GM19240 (cell line): ENCODE measurements at regions not wholly inside any gene's neighbourhood (a gene's known extent, or its start where the extent isn't known, plus 50 kb on each side); places are given as distances from the start of the nearest gene placed in this dataset.

Experiments used
- DNase-seq: peaks from one replicate; pipeline ENCODE4 v3.0.0; 2011; ENCODE audit warnings: low spot score; ENCODE audit not compliant: insufficient read length

DNA sequence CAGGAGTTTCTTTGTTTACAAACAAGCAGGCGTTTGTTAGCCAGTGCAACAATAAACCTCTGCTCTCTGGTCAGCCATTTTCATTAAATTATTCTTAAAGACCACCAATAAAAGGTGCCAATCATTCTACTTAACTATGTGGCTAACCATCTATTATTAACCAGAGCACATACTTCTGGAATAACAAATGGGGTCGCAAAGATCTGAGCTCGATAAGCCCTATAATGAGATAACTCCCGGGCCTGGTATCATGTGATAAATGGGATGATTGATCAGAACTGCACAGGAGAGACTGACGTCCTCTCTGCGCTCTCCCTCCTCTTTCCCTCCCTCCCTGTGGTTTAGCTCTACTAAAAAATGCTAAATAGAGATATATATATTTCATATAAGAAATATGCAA is 488.2 kb downstream of the NTRK2 start:
- DNase-seq = no peak

GRCh38 chr9:85156652-85157051 is 487.1 kb downstream of the NTRK2 start:
- DNase-seq = no peak

DNA sequence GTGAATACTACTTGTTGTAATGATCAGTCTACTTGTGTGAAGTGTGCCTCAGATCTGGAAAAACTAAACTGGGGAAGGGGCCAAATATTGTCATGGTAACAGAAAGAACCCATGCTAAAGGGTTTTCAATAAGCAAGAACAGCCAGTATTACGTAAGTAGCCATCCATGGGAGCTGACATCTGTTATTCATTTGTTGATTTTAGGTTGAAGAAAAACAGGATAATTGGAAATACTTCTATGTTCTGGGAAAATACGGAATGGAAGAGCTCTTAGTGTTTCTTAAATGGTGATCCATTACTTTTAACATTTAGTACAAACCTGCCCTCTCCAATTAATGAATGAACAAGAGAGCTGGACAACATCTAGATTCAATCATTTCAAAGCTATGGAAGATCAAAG is 485.8 kb downstream of the NTRK2 start:
- DNase-seq = no peak

- DNase-seq = no peak
These were observed 482.2 kb downstream of the NTRK2 start for GRCh38 chr9:85151741-85152140.

- DNase-seq = no peak
These were observed 481.6 kb downstream of the NTRK2 start for GRCh38 chr9:85151162-85151561.

DNA sequence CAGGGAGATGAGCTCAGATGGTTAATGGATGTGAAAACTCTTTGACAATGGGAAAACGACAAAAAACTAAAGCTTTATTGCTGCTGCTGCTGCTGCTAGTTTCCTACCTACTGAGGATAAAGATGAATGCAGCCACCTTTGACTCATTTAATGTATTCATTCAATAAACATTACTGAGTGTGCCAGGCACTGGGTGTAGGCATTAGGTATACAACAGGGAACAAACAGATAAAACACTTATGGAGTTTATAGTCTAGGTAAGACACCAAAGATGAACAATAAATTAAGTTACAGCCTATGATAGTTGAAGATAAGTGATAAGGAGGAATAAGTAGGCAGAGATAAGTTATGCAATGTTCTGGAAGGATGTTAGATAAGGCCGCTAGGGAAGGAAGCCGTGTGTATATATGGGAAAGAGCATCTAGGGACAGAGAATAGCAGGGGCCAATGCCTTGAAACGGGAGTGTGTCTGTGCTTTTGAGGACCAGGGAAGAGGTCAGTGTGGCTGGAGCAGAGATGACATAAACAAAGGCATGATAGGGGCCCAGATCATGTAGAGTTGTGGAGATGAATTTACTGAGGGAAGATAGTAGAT is 477.6 kb downstream of the NTRK2 start:
- DNase-seq = no peak

DNA sequence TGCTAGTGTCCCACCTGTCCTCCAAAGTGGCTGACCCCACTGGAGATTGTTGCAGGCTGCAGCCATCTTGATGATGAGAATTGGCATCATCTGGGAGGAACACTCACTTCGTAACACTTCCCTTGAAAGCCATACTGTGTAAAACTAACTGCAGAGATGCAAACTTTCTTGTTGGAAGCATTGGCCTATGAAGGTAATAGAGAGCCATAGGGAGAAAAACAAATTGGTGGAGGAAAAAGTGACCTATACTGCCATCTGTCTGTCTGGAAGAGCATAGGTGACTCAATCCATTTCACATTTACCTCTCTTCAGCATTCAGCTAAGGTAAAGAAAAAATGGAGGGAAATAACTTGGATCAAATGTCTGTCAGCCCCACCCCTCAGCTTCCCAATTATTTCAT is 473.4 kb downstream of the NTRK2 start:
- DNase-seq = no peak

DNA sequence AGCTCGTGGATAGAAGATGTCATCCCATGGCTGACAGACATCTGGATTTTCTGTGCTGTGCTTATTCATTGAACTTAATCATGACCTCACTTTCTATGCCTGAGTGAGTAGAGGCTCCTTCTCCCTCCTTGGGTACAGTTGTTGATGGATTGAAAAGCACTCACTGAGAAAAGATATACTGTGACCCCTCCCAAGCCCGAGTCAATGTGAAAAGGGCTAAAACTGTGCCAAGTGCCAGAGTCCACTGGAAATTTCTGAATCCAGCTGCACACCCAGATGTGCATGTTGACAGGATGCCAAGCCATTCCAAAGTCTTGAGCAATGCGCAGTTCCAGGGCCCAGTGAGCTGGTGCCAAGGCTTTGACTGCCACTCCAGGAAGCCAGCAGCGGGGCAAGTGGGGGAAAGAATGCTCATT is 473.0 kb downstream of the NTRK2 start:
- no peak for DNase-seq

GRCh38 chr9:85137696-85138095 is 468.2 kb downstream of the NTRK2 start:
- DNase-seq = no peak

GRCh38 chr9:85136987-85137386 is 467.5 kb downstream of the NTRK2 start:
- no peak for DNase-seq

DNA sequence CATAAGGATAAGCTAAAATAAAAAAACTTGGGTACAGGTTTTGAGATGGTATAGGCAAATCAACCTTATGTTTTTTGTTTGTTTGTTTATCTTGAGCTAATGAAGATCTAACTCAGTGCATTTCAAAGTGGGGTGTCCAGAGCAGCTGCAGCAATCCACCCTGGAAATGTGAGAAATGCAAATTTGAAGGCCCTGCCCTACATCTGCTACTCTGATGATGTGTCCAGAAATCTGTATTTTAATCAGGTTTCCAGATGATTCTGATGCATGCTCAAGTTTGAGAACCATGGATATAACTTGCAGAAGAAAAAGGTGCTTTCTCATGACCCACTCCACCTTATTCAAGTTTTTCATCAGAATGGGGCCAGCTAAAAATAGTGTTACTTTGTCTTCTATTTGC is 467.0 kb downstream of the NTRK2 start:
- DNase-seq = no peak

DNA sequence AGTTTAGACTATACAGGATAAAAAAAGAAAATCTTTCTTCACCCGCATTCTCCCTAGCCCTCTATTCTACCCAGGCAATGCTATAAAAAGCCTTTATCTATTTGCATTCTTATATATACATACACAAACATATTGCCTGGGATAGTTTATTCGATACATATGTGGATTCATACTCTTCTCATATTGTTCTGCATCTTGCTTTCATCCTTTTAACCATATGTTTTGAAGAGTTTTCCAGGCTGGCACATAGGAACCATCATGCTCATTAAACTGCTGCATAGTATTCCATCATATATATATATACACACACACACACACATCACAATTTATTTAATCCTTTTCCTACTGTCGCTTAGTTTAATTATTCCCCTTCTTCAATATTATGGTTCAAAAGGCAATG is 461.2 kb downstream of the NTRK2 start:
- DNase-seq = no peak

GRCh38 chr9:85130260-85130659 is 460.7 kb downstream of the NTRK2 start:
- DNase-seq = no peak

DNA sequence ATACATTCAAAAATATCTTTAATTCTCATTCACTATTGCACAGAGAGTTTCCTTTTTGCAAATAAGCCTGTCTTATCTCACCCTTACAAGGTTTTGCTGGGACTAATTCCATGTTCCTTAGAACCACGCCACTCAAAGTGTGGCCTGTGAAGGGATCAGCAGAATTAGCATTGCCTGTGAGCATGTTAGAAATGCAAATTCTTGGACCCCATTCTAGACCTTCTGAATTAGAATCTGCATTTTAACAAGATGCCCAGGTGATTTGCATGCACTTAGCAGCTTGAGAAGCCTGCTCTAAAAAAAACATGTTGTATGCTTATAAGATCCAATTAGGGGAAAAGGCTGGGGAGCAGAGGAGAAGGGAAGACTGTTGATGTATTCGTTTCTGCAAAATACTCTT is 460.0 kb downstream of the NTRK2 start:
- no peak for DNase-seq

DNA sequence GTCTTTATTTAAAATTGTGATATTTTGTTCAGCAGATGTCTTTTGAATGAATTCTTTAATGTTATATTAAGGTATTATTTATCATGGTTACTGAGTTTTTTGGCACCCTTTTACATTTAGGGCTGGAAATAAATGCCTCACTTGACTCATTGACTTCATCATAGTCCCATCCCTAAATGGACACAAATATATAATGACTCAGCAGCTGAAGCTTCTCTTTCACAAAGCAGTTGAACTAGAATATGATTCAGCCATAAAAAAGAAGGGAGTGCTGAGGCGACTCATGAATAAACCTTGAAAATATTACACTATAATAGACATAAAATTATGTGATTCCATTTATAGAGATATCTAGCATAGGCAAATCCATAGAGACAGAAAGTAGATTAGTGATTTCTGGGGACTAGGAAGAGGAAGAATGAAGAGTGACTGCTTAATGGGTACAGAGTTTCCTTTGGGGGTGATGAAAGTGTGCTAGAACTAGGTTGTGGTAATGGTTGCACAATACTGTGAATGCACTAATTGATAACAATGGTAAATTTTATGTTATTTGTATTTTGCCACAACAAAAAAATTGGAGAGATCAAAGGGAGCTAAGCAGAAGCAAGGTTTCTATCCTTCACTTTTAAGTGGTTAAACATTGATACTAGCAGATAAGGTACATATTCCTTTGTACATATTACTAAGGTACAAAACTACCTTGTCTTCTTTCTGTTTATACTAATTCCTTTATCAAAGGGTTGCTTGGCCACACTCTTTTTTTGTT is 449.6 kb downstream of the NTRK2 start:
- DNase-seq = no peak

DNA sequence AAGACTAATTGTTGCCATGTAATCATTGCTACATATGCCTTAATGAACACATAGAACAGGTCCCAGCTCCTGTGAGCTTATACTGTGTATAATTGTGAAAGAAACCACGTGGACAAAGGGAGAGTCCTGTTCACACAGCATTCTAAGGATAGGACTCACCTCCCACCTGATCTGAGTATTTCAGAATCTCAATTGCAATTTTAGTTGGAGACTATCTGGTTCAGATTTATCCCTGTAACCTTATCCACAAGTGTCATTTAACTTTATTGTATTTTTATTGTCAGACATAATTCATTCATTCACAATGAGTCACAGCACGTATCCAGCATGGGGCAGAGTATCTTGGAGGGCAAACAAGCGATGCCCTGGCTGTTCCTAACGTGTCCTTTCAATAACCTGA is 448.3 kb downstream of the NTRK2 start:
- DNase-seq = no peak

DNA sequence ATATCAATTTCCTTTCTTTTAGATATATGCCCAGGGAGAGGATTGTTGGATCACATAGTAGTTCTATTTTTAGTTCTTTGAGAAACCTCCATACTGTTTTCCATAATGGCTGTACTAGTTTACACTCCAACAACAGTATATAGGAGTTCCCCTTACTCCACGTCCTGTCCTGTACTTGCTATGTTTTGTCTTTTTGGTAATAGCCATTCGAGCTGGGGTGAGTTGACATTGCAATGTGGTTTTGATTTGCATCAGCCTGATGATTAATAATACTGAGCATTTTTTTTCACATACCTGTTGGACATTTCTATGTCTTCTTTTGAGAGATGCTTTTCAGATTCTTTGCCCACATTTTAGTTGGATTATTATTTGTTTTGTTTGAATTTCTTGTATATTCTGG is 445.9 kb downstream of the NTRK2 start:
- no peak for DNase-seq

DNA sequence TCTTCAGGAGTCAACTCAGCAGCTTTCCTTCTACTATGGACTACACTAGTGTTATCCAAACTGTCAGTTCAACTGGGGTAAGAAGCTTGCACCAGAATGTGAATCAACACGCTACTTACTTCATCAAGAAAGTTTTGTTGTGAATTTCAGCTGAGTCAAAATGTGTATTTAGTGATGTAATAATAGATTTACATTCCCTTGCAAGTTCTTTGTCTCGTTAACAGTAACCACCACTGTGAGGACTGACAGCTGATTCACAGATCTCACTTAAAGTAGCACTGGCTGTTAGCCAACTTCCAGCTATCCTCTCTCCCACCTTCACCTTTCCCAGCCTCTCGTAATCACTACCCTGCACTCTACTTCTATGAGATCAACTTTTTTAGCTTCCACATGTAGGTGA is 445.3 kb downstream of the NTRK2 start:
- DNase-seq = no peak

- no peak for DNase-seq
These were observed 443.4 kb downstream of the NTRK2 start for GRCh38 chr9:85112933-85113418.

GRCh38 chr9:85112391-85112790 is 442.9 kb downstream of the NTRK2 start:
- no peak for DNase-seq

- no peak for DNase-seq
These were observed 439.2 kb downstream of the NTRK2 start for GRCh38 chr9:85108746-85109145.

GRCh38 chr9:85108229-85108628 is 438.7 kb downstream of the NTRK2 start:
- DNase-seq = no peak
